GM23248 (cell line): ENCODE measurements at regions not wholly inside any gene's neighbourhood (a gene's known extent, or its start where the extent isn't known, plus 50 kb on each side); places are given as distances from the start of the nearest gene placed in this dataset.
"Not testable (repeated sequence)": the region's sequence is repeated elsewhere in the genome, so short reads cannot be mapped to it uniquely, and the experiment has no call there.

Experiments
- DNase-seq: peaks from one replicate; pipeline ENCODE4 v3.0.0-alpha.2; 2015
- H2AFZ ChIP-seq: fragments of 200-600 bp; sonication (generic); 2 replicates; pipeline ENCODE4 v1.6.1; 2016; ENCODE audit warnings: antibody characterized with exemption
- H3F3A ChIP-seq: fragments of 200-600 bp; sonication (generic); 2 replicates; pipeline ENCODE4 v1.6.1; 2016; ENCODE audit warnings: mild to moderate bottlenecking, antibody characterized with exemption, mixed run types; ENCODE audit not compliant: insufficient read depth
- H3K27ac ChIP-seq: fragments of 200-600 bp; sonication (generic); 2 replicates; pipeline ENCODE4 v1.5.1; 2016; ENCODE audit warnings: mild to moderate bottlenecking
- H3K27me3 ChIP-seq: fragments of 200-600 bp; sonication (generic); replicated peaks from 2 replicates; pipeline ENCODE4 v1.6.1; 2016; ENCODE audit warnings: mild to moderate bottlenecking; ENCODE audit not compliant: insufficient read depth
- H3K36me3 ChIP-seq: fragments of 200-600 bp; sonication (generic); 2 replicates; pipeline ENCODE4 v1.6.1; 2016; ENCODE audit warnings: low read depth, mild to moderate bottlenecking
- H3K4me1 ChIP-seq: fragments of 200-600 bp; sonication (generic); 2 replicates; pipeline ENCODE4 v1.6.1; 2016; ENCODE audit warnings: mild to moderate bottlenecking; ENCODE audit not compliant: insufficient read depth
- H3K4me2 ChIP-seq: fragments of 200-600 bp; sonication (generic); one replicate; pipeline ENCODE4 v1.6.1; 2016; ENCODE audit warnings: mild to moderate bottlenecking; ENCODE audit not compliant: unreplicated experiment
- H3K4me3 ChIP-seq: fragments of 200-600 bp; sonication (generic); 2 replicates; pipeline ENCODE4 v1.5.1; 2016; ENCODE audit warnings: mild to moderate bottlenecking
- H3K79me2 ChIP-seq: fragments of 200-600 bp; sonication (generic); 2 replicates; pipeline ENCODE4 v1.6.1; 2016; ENCODE audit warnings: mild to moderate bottlenecking; ENCODE audit not compliant: insufficient read depth
- H3K9ac ChIP-seq: fragments of 200-600 bp; sonication (generic); 2 replicates; pipeline ENCODE4 v1.6.1; 2016; ENCODE audit warnings: mild to moderate bottlenecking
- H3K9me2 ChIP-seq: fragments of 200-600 bp; sonication (generic); 2 replicates; pipeline ENCODE4 v1.6.1; 2016; ENCODE audit warnings: mixed run types, mild to moderate bottlenecking, moderate library complexity; ENCODE audit not compliant: insufficient read depth
- H3K9me3 ChIP-seq: fragments of 200-600 bp; sonication (generic); one replicate; pipeline ENCODE4 v1.6.1; 2017; ENCODE audit warnings: low read depth
- H4K20me1 ChIP-seq: fragments of 200-600 bp; sonication (generic); 2 replicates; pipeline ENCODE4 v1.6.0; 2016; ENCODE audit not compliant: insufficient read depth
- EZH2 ChIP-seq: fragments of 200-600 bp; sonication (generic); IDR thresholded peaks from 2 replicates; pipeline ENCODE4 v1.6.1; 2018; ENCODE audit warnings: antibody characterized with exemption, mild to moderate bottlenecking; ENCODE audit not compliant: insufficient read depth, poor library complexity, severe bottlenecking
- EZH2phosphoT487 ChIP-seq: fragments of 200-600 bp; sonication (generic); IDR thresholded peaks from 2 replicates; pipeline ENCODE4 v1.6.1; 2018; ENCODE audit warnings: antibody characterized with exemption, moderate library complexity, mild to moderate bottlenecking, low read depth; ENCODE audit not compliant: insufficient read depth
- WGBS, 2 experiments: methylation state at CpG; one replicate each; pipeline ENCODE4 v1.1.6; 2015 to 2017; ENCODE audit warnings: low lambda C conversion rate in 2 of 2, low coverage in 1 of 2; ENCODE audit errors: missing lambda C conversion rate in 2 of 2; 5-methylcytosine and 5-hydroxymethylcytosine counted together
- in situ Hi-C: fragments of 300-500 bp; cut with MboI; formaldehyde crosslinking; loops from 2 replicates; pipeline ENCODE4 v1.15.0; 2020

DNA sequence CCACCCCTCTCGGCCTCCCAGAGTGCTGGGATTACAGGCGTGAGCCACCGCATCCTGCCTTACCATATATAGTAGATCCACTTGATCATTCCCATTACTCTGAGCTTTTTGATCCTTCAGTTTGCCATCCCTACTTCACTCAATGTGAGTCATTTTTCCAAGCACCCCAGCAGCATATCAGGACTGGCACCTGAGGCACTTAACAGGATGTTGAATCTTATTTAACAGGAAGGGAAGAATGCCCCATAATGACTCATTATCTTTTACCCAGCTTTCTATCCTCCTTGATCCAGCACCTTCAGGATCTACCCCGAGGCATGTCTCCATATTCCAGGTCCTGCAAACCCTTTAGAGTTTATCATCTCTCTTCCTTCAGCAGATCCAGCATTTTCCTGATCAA is 84.9 kb upstream of the CMKLR1 start:
- Histone ChIP-seq H3K36me3 (no peaks in the 10 kb centered on the region), H3K4me1 (0 out of 2 replicates have a peak, but pooled peaks cover 9% of the 10 kb centered on the region), H3K4me2 (no peak overlapping the region), H3K9ac (no peak overlapping the region), H3K9me3 (no peaks in the 10 kb centered on the region), H4K20me1 (no peaks in the 10 kb centered on the region), H3K79me2 (no peaks in the 10 kb centered on the region), H3K27me3 (0 out of 2 replicates have a peak, but pooled peaks cover 9% of the 10 kb centered on the region), H3F3A (no peaks in the 10 kb centered on the region), H2AFZ (no peak overlapping the region), H3K4me3 (no peak overlapping the region), H3K27ac (no peak overlapping the region), H3K9me2 (no peaks in the 10 kb centered on the region)
- in situ Hi-C loops: no loop called here
- no peak for TF ChIP-seq EZH2
- no peak for TF ChIP-seq EZH2phosphoT487
- 48 to 58% methylated on average over 4 of the region's 4 CpGs for WGBS, 2 experiments
- no peak for DNase-seq

DNA sequence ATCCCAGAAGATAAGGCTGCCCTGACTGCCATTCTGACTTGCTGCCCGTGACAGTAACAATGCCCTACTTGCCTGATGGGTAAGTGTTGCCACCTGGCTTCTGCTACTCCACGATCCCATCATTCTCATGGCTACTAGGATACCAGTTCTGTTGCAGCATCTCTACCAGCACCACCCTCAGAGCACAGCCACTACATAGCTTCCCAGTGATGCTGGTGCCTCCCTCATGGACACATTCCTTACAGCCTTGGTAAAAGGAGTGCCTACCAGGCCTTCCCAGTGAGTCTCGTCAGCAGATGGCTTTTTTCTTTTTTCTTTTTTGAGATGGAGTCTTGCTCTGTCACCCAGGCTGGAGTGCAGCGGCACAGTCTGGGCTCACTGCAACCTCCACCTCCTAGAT is 84.4 kb upstream of the CMKLR1 start:
- H3F3A ChIP-seq: no peaks in the 10 kb centered on the region
- no peaks in the 10 kb centered on the region for H3K9me2 ChIP-seq
- in situ Hi-C loops: no loop called here
- no peaks in the 10 kb centered on the region for H3K9me3 ChIP-seq
- 0 out of 2 replicates have a peak, but pooled peaks cover 5% of the 10 kb centered on the region for H3K27me3 ChIP-seq
- H3K79me2 ChIP-seq: no peaks in the 10 kb centered on the region
- H3K4me3 ChIP-seq: no peak overlapping the region
- H4K20me1 ChIP-seq: no peaks in the 10 kb centered on the region
- no peak for TF ChIP-seq EZH2phosphoT487
- no peak for TF ChIP-seq EZH2
- H3K9ac ChIP-seq: no peak overlapping the region
- no peak overlapping the region for H3K27ac ChIP-seq
- 0 out of 2 replicates have a peak, but pooled peaks cover 9% of the 10 kb centered on the region for H3K4me1 ChIP-seq
- no peaks in the 10 kb centered on the region for H3K36me3 ChIP-seq
- no peak overlapping the region for H2AFZ ChIP-seq
- DNase-seq: no peak
- no peak overlapping the region for H3K4me2 ChIP-seq
- 31 to 41% methylated on average over 4 of the region's 4 CpGs for whole genome bisulfite sequencing, 2 experiments

DNA sequence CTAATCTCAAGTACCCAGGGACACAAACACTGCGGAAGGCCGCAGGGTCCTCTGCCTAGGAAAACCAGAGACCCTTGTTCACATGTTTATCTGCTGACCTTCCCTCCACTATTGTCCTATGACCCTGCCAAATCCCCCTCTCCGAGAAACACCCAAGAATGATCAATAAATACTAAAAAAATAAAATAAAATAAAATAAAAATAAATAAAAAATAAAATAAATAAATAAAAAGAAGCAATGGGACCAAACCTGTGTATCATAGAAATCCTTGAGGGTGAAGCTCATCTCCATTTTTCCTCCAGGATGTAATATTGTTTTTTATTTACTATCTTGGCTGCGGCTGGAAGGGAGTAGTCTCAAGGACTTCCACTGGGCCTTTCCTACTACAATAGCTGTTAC is 82.0 kb upstream of the CMKLR1 start:
- H3K9me2 ChIP-seq, H3K4me1 ChIP-seq, H3K9me3 ChIP-seq, H3K4me3 ChIP-seq, H3K27me3 ChIP-seq, DNase-seq, H3K27ac ChIP-seq, H3K36me3 ChIP-seq, H3F3A ChIP-seq, H4K20me1 ChIP-seq, H3K9ac ChIP-seq, H3K4me2 ChIP-seq, H2AFZ ChIP-seq, H3K79me2 ChIP-seq, in situ Hi-C loops: not testable (repeated sequence)
- 60 to 76% methylated on average over 2 to 4 of the region's 4 CpGs for WGBS, 2 experiments

DNA sequence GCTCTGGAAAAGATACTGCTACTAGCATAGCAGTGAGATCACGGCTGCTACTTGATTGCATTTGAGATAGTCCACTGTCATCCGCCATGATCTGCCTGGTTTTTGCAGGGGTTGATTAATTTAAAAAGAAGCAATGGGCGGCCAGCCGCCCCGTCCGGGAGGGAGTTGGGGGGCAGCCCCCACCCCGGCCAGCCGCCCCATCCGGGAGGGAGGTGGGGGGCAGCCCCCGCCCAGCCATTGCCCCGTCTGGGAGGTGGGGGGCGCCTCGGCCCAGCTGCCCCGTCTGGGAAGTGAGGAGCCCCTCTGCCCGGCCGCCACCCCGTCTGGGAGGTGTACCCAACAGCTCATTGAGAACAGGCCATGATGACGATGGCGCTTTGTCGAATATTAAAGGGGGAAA is 81.3 kb upstream of the CMKLR1 start:
- 70 to 80% methylated on average over 6 to 20 of the region's 20 CpGs for WGBS, 2 experiments
- in situ Hi-C loops, H3K79me2 ChIP-seq, H3K4me3 ChIP-seq, H3K9ac ChIP-seq, H3K4me1 ChIP-seq, H2AFZ ChIP-seq, DNase-seq, H3F3A ChIP-seq, H3K36me3 ChIP-seq, H4K20me1 ChIP-seq, H3K4me2 ChIP-seq, H3K27ac ChIP-seq, H3K9me3 ChIP-seq, H3K9me2 ChIP-seq, H3K27me3 ChIP-seq: not testable (repeated sequence)

DNA sequence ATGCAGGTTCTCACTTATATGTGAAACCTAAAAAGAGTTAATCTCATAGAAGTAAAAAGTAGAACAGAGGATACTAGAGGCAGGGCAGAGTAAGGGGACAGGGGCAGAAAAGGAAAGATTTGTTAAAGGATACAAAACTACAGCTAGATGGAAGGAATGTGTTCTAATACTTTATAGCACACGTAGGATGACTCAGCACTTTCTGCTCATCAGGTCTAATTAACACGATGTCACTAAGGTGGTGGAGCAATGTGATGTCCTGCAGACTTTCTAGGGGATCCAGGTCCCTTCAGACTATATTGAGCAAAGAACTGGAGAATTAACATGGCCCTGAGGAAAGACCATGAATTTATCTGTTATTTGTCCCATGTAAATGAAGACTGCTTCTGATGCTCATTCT is 80.8 kb upstream of the CMKLR1 start:
- no peak overlapping the region for H3K27ac ChIP-seq
- no peaks in the 10 kb centered on the region for H3F3A ChIP-seq
- H3K9me3 ChIP-seq: no peaks in the 10 kb centered on the region
- no peak overlapping the region for H3K4me2 ChIP-seq
- H3K4me3 ChIP-seq: no peak overlapping the region
- WGBS, 2 experiments: 31 to 32% methylated on average over 2 of the region's 2 CpGs
- no peaks in the 10 kb centered on the region for H3K36me3 ChIP-seq
- no peak overlapping the region for H2AFZ ChIP-seq
- 0 out of 2 replicates have a peak, but pooled peaks cover 5% of the 10 kb centered on the region for H3K4me1 ChIP-seq
- in situ Hi-C loops: no loop called here
- no peaks in the 10 kb centered on the region for H4K20me1 ChIP-seq
- H3K79me2 ChIP-seq: no peaks in the 10 kb centered on the region
- no peak for DNase-seq
- TF ChIP-seq EZH2phosphoT487 (no peak), EZH2 (no peak)
- H3K9me2 ChIP-seq: no peaks in the 10 kb centered on the region
- H3K9ac ChIP-seq: no peak overlapping the region
- no peaks in the 10 kb centered on the region for H3K27me3 ChIP-seq
